Activated CD8-positive, alpha-beta T cell treated with anti-CD3 and anti-CD28 coated beads for 36 hours (primary cell): ENCODE measurements at regions not wholly inside any gene's neighbourhood (a gene's known extent, or its start where the extent isn't known, plus 50 kb on each side); places are given as distances from the start of the nearest gene placed in this dataset.

ENCODE experiments used
- ATAC-seq: fragments of 200-7000 bp; cut with Tn5 transposase; one replicate; pipeline ENCODE4 v1.10.0; 2021; ENCODE audit warnings: mild to moderate bottlenecking, moderate library complexity
- CTCF ChIA-PET: fragments of 350-600 bp; sonication (Branson Sonifier 250); formaldehyde crosslinking; loops from one replicate; lab custom pipeline; 2021; ENCODE audit warnings: antibody characterized with exemption; lab: Charles Lee
- POLR2A ChIA-PET: fragments of 350-600 bp; sonication (Branson Sonifier 250); formaldehyde crosslinking; loops from one replicate; lab custom pipeline; 2021; ENCODE audit warnings: antibody characterized with exemption; lab: Charles Lee
- DNase-seq: peaks from one replicate; pipeline ENCODE4 v3.0.0-alpha.2; 2020
- H3K27ac Mint-ChIP-seq: one replicate; pipeline ENCODE4 v1.8.0; 2021; ENCODE audit warnings: mild to moderate bottlenecking, mixed read lengths
- H3K27me3 Mint-ChIP-seq: one replicate; pipeline ENCODE4 v1.8.0; 2021; ENCODE audit warnings: mixed read lengths
- H3K36me3 Mint-ChIP-seq: one replicate; pipeline ENCODE4 v1.8.0; 2021; ENCODE audit warnings: low read depth, mixed read lengths
- H3K4me1 Mint-ChIP-seq: one replicate; pipeline ENCODE4 v1.8.0; 2021; ENCODE audit warnings: low read depth, mixed read lengths
- H3K4me3 Mint-ChIP-seq: one replicate; pipeline ENCODE4 v1.8.0; 2021; ENCODE audit warnings: mild to moderate bottlenecking, moderate library complexity, mixed read lengths
- H3K9me3 Mint-ChIP-seq: one replicate; pipeline ENCODE4 v1.8.0; 2021; ENCODE audit warnings: mixed read lengths
- intact Hi-C: fragments of 100-400 bp; cut with micrococcal nuclease; formaldehyde crosslinking; loops from one replicate; pipeline ENCODE4 v1.10.0; 2022
- TF ChIP-seq, protein P1 (sequence below): fragments of 200-600 bp; IDR thresholded peaks from one replicate; pipeline ENCODE4 v1.8.0; 2022; ENCODE audit warnings: antibody characterized with exemption, mild to moderate bottlenecking

DNA sequence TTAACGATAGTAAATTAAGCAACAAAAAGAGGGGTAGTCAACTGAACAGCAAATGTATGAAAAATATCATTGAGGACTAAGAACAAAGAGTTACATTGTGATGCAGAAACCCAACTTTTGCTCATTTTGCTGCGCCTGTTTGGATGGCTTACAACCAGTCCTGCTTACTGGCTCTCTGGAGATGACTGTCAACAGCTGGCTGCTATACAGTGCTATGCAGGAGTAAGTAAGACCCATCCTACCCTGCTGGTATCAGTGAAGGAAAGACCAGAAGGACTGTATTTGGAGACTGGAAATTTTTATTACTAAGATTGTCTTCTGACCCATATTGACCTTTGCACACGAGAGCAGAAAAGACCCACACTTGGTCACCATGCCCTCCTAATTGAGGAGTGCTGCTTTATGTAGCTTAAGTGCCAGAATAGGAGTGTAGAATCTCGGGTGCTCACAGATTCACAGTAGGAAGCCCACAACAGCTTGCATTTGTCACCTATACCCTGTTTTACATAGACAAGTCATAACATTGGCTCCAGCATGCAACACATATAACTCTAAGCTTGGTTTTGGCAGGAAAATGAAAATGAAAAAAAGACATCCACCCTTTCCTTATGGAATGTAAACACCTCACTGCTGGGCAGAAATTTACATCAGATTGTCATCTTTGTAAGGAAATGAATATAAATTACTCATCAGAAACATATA is 1915.0 kb upstream of the CELF4 start:
- DNase-seq = no peak
- Mint-ChIP-seq H3K27ac (no peak overlapping the region), H3K9me3 (no peaks in the 10 kb centered on the region), H3K27me3 (no peaks in the 10 kb centered on the region), H3K36me3 (no peaks in the 10 kb centered on the region), H3K4me1 (no peaks in the 10 kb centered on the region), H3K4me3 (no peak overlapping the region)
- ChIA-PET CTCF (no interaction called here), POLR2A (no interaction called here)
- ATAC-seq = no peak
- intact Hi-C loops = no loop called here
- TF ChIP-seq, protein P1, sequence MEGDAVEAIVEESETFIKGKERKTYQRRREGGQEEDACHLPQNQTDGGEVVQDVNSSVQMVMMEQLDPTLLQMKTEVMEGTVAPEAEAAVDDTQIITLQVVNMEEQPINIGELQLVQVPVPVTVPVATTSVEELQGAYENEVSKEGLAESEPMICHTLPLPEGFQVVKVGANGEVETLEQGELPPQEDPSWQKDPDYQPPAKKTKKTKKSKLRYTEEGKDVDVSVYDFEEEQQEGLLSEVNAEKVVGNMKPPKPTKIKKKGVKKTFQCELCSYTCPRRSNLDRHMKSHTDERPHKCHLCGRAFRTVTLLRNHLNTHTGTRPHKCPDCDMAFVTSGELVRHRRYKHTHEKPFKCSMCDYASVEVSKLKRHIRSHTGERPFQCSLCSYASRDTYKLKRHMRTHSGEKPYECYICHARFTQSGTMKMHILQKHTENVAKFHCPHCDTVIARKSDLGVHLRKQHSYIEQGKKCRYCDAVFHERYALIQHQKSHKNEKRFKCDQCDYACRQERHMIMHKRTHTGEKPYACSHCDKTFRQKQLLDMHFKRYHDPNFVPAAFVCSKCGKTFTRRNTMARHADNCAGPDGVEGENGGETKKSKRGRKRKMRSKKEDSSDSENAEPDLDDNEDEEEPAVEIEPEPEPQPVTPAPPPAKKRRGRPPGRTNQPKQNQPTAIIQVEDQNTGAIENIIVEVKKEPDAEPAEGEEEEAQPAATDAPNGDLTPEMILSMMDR = no peak

DNA sequence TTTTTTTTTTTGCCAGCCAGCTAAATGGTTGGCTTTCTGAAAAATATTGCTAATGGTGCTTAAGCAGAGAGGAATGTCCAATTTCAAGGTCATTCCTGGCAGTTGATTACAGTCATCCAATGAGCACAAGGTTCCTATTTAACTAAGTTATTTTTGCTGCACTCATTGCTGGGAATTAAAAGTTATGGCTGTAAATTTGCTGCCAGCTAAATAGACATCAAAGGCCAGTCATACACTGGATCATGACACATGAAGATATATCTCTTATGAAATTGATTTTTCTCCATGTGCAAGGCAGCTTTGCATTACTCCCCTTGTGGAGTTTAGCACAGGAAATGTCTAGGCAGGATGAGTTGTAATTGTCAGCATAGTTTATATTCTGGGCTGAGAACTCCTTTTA is 1898.4 kb upstream of the CELF4 start:
- H3K9me3 Mint-ChIP-seq = peaks cover 6% of the 10 kb centered on the region
- intact Hi-C loops = no loop called here
- CTCF ChIA-PET = no interaction called here
- TF ChIP-seq, protein P1 = no peak
- no peaks in the 10 kb centered on the region for H3K4me1 Mint-ChIP-seq
- DNase-seq (no peak), ATAC-seq (no peak)
- no peak overlapping the region for H3K27ac Mint-ChIP-seq
- POLR2A ChIA-PET = no interaction called here
- H3K27me3 Mint-ChIP-seq = no peaks in the 10 kb centered on the region
- no peaks in the 10 kb centered on the region for H3K36me3 Mint-ChIP-seq
- H3K4me3 Mint-ChIP-seq = no peak overlapping the region

DNA sequence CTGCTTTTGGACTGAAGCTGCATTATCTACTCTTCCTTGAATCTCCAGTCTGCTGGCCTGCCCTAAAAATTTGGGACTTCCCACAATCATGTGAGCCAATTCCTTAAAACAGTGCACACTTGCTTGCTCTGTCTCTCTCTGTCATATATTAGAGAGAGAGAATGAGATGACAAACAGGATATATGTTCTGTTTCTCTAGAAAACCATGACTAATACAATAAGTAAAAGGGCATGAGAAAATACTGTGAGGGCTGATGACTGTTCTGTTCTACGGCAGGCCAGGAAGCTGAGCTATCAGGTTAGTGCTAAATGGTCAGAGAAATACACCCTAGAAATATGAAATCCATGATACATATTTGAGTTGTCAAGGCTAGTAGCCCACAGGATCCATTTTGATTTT is 1896.8 kb upstream of the CELF4 start:
- ChIA-PET POLR2A (no interaction called here), CTCF (no interaction called here)
- Mint-ChIP-seq H3K9me3 (peaks cover 6% of the 10 kb centered on the region), H3K4me3 (no peak overlapping the region), H3K27ac (no peak overlapping the region), H3K4me1 (no peaks in the 10 kb centered on the region), H3K36me3 (no peaks in the 10 kb centered on the region), H3K27me3 (no peaks in the 10 kb centered on the region)
- TF ChIP-seq, protein P1 = no peak
- intact Hi-C loops = no loop called here
- ATAC-seq (peak; percentile 60), DNase-seq (no peak)

DNA sequence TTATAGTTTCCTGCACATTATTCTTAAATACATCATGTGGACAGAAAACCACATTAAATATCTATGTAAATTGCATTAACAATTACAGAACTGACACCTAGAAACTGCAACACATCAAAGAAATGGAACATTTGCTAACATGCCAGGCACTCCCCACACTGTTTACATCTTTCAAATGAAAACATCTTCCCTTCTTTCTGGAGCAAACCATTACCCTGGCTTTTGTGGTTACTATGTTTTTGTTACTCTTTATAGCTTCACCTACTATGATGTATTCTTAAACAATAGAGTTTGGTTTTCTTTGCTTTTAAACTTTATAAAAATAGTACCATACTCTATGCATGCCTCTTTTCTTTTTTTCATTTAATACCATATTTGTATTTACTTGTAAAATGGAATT is 1894.5 kb upstream of the CELF4 start:
- Mint-ChIP-seq H3K4me3 (no peak overlapping the region), H3K27me3 (no peaks in the 10 kb centered on the region), H3K27ac (no peak overlapping the region), H3K4me1 (no peaks in the 10 kb centered on the region), H3K9me3 (peaks cover 3% of the 10 kb centered on the region), H3K36me3 (no peaks in the 10 kb centered on the region)
- intact Hi-C loops = no loop called here
- TF ChIP-seq, protein P1 = no peak
- CTCF ChIA-PET = no interaction called here
- POLR2A ChIA-PET = no interaction called here
- DNase-seq = no peak
- no peak for ATAC-seq

DNA sequence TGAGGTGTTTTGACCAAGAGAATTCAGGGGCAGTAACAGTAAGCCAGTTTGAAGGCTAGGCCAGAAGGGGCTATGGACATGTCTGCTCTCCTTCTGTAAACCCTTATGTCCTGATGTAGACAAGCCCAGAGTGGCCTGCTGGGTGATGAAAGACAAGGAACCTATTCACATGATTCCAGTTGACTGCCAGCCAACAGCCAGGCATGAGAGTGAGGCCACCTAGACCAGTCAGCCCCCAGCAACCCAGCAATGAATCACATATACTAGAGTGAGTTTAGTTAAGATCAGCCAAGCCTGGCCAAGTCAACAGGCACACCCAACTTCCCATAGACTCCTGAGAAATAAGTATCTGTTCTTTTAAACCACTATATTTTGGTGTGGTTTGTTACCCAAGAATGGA is 1889.7 kb upstream of the CELF4 start:
- H3K27me3 Mint-ChIP-seq = no peaks in the 10 kb centered on the region
- intact Hi-C loops = no loop called here
- no peak overlapping the region for H3K4me3 Mint-ChIP-seq
- POLR2A ChIA-PET = no interaction called here
- H3K27ac Mint-ChIP-seq = no peak overlapping the region
- DNase-seq = no peak
- no peaks in the 10 kb centered on the region for H3K36me3 Mint-ChIP-seq
- CTCF ChIA-PET = no interaction called here
- TF ChIP-seq, protein P1 = no peak
- no peaks in the 10 kb centered on the region for H3K9me3 Mint-ChIP-seq
- no peak for ATAC-seq
- H3K4me1 Mint-ChIP-seq = no peaks in the 10 kb centered on the region
